Hypothalamus (tissue), 51 donors: ENCODE measurements at regions not wholly inside any gene's neighbourhood (a gene's known extent, or its start where the extent isn't known, plus 50 kb on each side); places are given as distances from the start of the nearest gene placed in this dataset.
"Not testable (repeated sequence)": the region's sequence is repeated elsewhere in the genome, so short reads cannot be mapped to it uniquely, and the experiment has no call there.

Experiments used
- DNase-seq, 51 donors: peaks; one replicate each; lab custom pipeline; 2025; lab: John Stamatoyannopoulos, UW

GRCh38 chr7:153185936-153186335 lies 426.4 kb downstream of the ACTR3B start:
- no peak for DNase-seq

- no peak for DNase-seq
These were observed 428.6 kb downstream of the ACTR3B start for GRCh38 chr7:153188161-153188560.

GRCh38 chr7:153188630-153189029 lies 429.1 kb downstream of the ACTR3B start:
- DNase-seq = no peak

- DNase-seq = peak in 4 of 51 donors; percentile 1 to 7 (median 4)
These were observed 430.9 kb downstream of the ACTR3B start for GRCh38 chr7:153190452-153190851.

- DNase-seq = no peak
These were observed 431.4 kb downstream of the ACTR3B start for GRCh38 chr7:153190986-153191385.

- DNase-seq = peak in 31 of 51 donors; percentile 1 to 53 (median 18)
These were observed 433.6 kb downstream of the ACTR3B start for GRCh38 chr7:153193144-153193595.

GRCh38 chr7:153217032-153217431 lies 457.5 kb downstream of the ACTR3B start:
- DNase-seq = no peak

- DNase-seq = no peak
These were observed 465.3 kb downstream of the ACTR3B start for GRCh38 chr7:153224890-153225289.

GRCh38 chr7:153245136-153245535 lies 485.6 kb downstream of the ACTR3B start:
- DNase-seq = not testable (repeated sequence)

GRCh38 chr7:153245809-153246208 lies 486.3 kb downstream of the ACTR3B start:
- DNase-seq = no peak

- DNase-seq = no peak
These were observed 488.4 kb downstream of the ACTR3B start for GRCh38 chr7:153247926-153248325.

- no peak for DNase-seq
These were observed 499.1 kb downstream of the ACTR3B start for GRCh38 chr7:153258686-153259085.

- DNase-seq = no peak
These were observed 516.8 kb downstream of the ACTR3B start for GRCh38 chr7:153276394-153276793.

- no peak for DNase-seq
These were observed 527.2 kb downstream of the ACTR3B start for GRCh38 chr7:153286763-153287162.

GRCh38 chr7:153290066-153290465 lies 530.5 kb downstream of the ACTR3B start:
- no peak for DNase-seq

GRCh38 chr7:153297141-153297540 lies 537.6 kb downstream of the ACTR3B start:
- DNase-seq = no peak

- DNase-seq = peak in 1 of 51 donors; percentile 3
These were observed 542.4 kb downstream of the ACTR3B start for GRCh38 chr7:153301936-153302335.

- no peak for DNase-seq
These were observed 560.5 kb downstream of the ACTR3B start for GRCh38 chr7:153320005-153320404.

- DNase-seq = no peak
These were observed 561.1 kb downstream of the ACTR3B start for GRCh38 chr7:153320681-153321080.

- DNase-seq = no peak
These were observed 563.4 kb downstream of the ACTR3B start for GRCh38 chr7:153322991-153323390.

- DNase-seq = no peak
These were observed 564.5 kb downstream of the ACTR3B start for GRCh38 chr7:153324094-153324493.

- DNase-seq = no peak
These were observed 568.1 kb downstream of the ACTR3B start for GRCh38 chr7:153327683-153328082.

- no peak for DNase-seq
These were observed 571.9 kb downstream of the ACTR3B start for GRCh38 chr7:153331427-153331826.
